H1 (cell line): ENCODE measurements at regions not wholly inside any gene's neighbourhood (a gene's known extent, or its start where the extent isn't known, plus 50 kb on each side); places are given as distances from the start of the nearest gene placed in this dataset.

Source experiments
- CHD2 ChIP-seq: IDR thresholded peaks from 2 replicates; pipeline ENCODE4 v1.6.1; 2012; ENCODE audit warnings: low read length, improper control_type of control experiment
- CTCF ChIP-seq, 3 experiments: IDR thresholded peaks; 1 replicate in 2 of 3; 2 replicates in 1 of 3; pipeline versions ENCODE4 v1.5.1 to v1.6.1; 2011; ENCODE audit warnings: low read length in 3 of 3, mild to moderate bottlenecking in 3 of 3, inconsistent platforms in 2 of 3, low read depth in 1 of 3, moderate library complexity in 1 of 3; ENCODE audit not compliant: insufficient read depth in 1 of 3; ENCODE audit errors: control extremely low read depth in 1 of 3
- KDM5A ChIP-seq: fragments of 200-600 bp; IDR thresholded peaks from 2 replicates; pipeline ENCODE4 v1.7.1; 2012; ENCODE audit warnings: mild to moderate bottlenecking, low read length, inconsistent platforms, mixed read lengths
- POLR2AphosphoS5 ChIP-seq: IDR thresholded peaks from 2 replicates; pipeline ENCODE4 v1.6.1; 2011; ENCODE audit warnings: low read depth, low read length
- USF2 ChIP-seq: IDR thresholded peaks from 2 replicates; pipeline ENCODE4 v1.6.1; 2011; ENCODE audit warnings: low read length, improper control_type of control experiment

GRCh38 chr11:15890031-15890713 is 466.2 kb downstream of the SOX6 start:
- no peak for TF ChIP-seq KDM5A
- TF ChIP-seq USF2: no peak
- TF ChIP-seq CTCF (IDR thresholded peaks at IDR 0.05; ENCODE audit: control extremely low read depth in 1 of 3, insufficient read depth in 1 of 3, low read depth in 1 of 3, low read length in 3 of 3): no peak
- TF ChIP-seq CHD2: no peak
- TF ChIP-seq POLR2AphosphoS5: no peak
